ENCODE measurements at regions not wholly inside any gene's neighbourhood (a gene's known extent, or its start where the extent isn't known, plus 50 kb on each side); places are given as distances from the start of the nearest gene placed in this dataset.

- DNase-seq (ENCODE audit: low read depth) = no peak
- no peak for TF ChIP-seq CTCF (IDR thresholded peaks at IDR 0.05; ENCODE audit: insufficient read depth, low read length)
- no peak overlapping the region for H3K4me3 ChIP-seq (ENCODE audit: low read depth, low read length)
Observed at GRCh38 chr11:96447208-96448110, 57.6 kb downstream of the JRKL start.

GRCh38 chr11:96448225-96448624 is 58.4 kb downstream of the JRKL start:
- H3K4me3 ChIP-seq (ENCODE audit: low read depth, low read length) = no peak overlapping the region
- no peak for DNase-seq (ENCODE audit: low read depth)
- TF ChIP-seq CTCF (IDR thresholded peaks at IDR 0.05; ENCODE audit: insufficient read depth, low read length) = no peak

- H3K4me3 ChIP-seq (ENCODE audit: low read depth, low read length) = no peak overlapping the region
- no peak for TF ChIP-seq CTCF (IDR thresholded peaks at IDR 0.05; ENCODE audit: insufficient read depth, low read length)
- DNase-seq (ENCODE audit: low read depth) = no peak
Observed at GRCh38 chr11:96456111-96456510, 66.3 kb downstream of the JRKL start.

- H3K4me3 ChIP-seq (ENCODE audit: low read depth, low read length) = no peak overlapping the region
- no peak for TF ChIP-seq CTCF (IDR thresholded peaks at IDR 0.05; ENCODE audit: insufficient read depth, low read length)
- DNase-seq (ENCODE audit: low read depth) = no peak
Observed at GRCh38 chr11:96459751-96460150, 69.9 kb downstream of the JRKL start.

- no peak overlapping the region for H3K4me3 ChIP-seq (ENCODE audit: low read depth, low read length)
- DNase-seq (ENCODE audit: low read depth) = no peak
- no peak for TF ChIP-seq CTCF (IDR thresholded peaks at IDR 0.05; ENCODE audit: insufficient read depth, low read length)
Observed at GRCh38 chr11:96461871-96462270, 72.1 kb downstream of the JRKL start.

GRCh38 chr11:96464700-96465307 is 75.0 kb downstream of the JRKL start:
- TF ChIP-seq CTCF (IDR thresholded peaks at IDR 0.05; ENCODE audit: insufficient read depth, low read length) = peak; percentile 69
- H3K4me3 ChIP-seq (ENCODE audit: low read depth, low read length) = no peak overlapping the region
- peak; percentile 84 for DNase-seq (ENCODE audit: low read depth)

Data from fibroblast of the aortic adventitia (primary cell).